KBM-7 (cell line): ENCODE measurements at regions not wholly inside any gene's neighbourhood (a gene's known extent, or its start where the extent isn't known, plus 50 kb on each side); places are given as distances from the start of the nearest gene placed in this dataset.
A peak's percentile ranks its signal among the peaks of the same experiment; 100 is the strongest.

Source experiments
- DNase-seq: peaks from one replicate; pipeline ENCODE4 v3.0.0-alpha.2; 2015
- in situ Hi-C: fragments of 300-500 bp; cut with MboI; formaldehyde crosslinking; loops from 2 replicates; pipeline ENCODE4 v1.14.3; 2020; ENCODE audit warnings: low sequenced_read_pairs, low pct_unique_long_range_greater_than_20kb, mixed read lengths

DNA sequence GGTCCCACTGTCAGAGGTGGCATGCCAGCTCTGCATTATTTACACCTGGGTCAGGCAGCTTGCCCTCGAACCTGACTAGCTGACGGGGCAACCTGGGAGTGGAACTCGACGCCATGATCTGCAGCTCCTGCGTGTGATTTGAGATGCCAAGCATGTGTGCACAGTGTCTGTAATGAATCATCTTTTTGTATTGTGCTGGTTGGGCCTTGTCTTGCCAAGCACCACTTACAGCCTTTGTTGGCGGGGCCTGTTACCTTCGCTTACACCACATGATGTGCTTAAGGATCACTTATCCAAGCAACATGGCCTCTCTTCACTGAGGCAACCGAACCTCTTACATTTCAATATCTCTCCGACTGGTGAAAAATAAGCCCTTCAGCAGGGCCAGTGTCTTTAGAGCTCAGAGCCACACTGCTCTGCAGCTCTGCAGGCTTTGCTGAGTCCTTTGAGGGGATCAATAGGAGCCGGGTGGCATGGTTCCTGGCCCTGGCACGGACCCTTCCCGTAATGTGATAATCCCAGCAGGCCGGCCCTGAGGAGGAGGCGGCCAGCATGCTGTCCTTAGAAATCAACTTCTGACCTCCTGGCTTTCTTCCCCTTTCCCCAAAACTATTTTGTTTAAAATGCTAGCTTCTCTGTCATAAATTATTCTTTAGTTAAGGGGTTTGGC, 297.7 kb upstream of the CD180 start:
- DNase-seq: no peak
- in situ Hi-C loops: no loop called here

DNA sequence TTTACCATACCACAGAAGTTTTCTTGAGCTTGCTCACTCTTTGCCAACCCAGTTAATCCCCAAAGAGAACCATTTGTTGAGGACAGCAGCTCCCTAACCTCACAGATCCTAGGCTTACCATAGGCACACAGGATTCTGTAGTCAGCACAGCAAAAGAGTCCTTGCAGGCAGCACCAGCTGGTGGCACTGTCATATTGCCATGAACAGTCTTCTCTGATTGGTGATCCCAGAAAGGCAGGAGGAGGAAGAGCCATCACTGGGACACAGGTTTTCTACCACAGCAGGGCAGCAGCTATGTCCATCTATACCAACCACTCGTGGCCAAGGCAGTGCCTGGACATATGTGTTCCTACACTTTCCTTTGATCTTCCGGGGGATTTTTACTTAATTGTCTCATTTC, 297.1 kb upstream of the CD180 start:
- DNase-seq: peak; percentile 23
- in situ Hi-C loops: no loop called here

DNA sequence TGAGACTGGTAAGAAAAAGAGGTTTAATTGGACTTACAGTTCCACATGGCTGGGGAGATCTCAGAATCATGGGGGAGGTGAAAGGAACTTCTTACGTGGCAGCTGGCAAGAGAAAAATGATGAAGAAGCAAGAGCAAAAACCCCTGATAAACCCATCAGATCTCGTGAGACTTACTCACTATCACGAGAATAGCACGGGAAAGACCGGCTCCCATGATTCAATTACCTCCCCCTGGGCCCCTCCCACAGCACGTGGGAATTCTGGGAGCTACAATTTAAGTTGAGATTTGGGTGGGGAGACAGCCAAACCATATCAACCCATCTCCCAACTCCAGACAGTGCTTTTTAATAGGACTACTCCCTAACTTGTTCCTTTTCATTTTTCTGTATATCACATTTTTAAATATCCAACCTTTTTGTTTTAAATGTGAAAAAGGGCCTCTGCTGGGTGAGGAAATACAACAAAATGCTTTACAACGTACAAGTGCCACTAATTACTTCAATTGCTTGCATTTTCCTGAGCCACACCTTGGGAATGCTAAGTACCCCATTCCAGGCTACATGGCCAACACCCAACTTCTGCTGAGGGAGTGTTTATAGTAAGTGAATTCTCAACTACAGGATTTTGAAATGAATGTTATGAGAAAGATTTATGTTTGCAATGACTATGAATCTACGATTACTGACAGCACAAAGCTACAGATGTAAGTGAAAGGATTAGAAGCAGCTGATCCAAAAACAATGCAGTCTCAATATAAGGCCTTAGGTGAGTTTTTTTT, 294.1 kb upstream of the CD180 start:
- DNase-seq: no peak
- in situ Hi-C loops: no loop called here

DNA sequence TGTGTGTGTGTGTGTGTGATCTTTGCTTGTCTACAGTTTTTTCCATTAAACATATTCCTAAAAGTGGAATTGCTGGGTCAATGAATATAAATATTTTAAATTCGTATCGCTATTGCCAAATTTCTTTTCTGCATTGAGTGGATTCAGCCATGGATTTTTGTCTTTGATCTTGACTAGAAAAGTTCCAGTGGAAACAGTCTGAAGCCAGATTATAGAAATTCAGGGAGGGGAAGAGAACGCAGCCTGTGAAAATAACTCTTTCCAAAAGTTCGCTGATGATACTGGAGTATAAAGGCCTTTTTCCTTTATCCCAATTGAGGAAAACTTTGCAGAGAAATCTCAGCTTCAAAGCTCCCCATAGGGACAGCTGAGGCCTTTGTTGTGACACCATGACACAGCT, 292.3 kb upstream of the CD180 start:
- in situ Hi-C loops: no loop called here
- no peak for DNase-seq

DNA sequence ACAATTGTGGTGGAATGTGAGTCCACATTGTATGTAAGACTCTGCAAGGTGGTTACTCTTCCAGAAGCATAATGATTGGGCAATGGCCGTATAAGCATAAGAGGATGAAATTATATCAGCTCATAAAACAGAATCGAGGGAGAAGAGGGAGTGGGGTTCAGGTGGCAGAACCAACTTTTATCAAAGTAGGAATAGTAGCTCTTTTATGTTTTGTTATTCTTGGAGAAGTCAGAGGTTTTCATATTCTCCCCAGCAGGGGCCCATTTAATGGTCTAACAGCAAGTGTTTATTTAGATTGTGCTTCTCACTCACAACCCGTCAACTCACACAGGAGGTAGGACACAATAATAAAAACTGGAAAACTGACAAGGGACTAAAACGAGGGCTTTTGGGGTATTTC, 291.3 kb upstream of the CD180 start:
- in situ Hi-C loops: no loop called here
- DNase-seq: no peak

DNA sequence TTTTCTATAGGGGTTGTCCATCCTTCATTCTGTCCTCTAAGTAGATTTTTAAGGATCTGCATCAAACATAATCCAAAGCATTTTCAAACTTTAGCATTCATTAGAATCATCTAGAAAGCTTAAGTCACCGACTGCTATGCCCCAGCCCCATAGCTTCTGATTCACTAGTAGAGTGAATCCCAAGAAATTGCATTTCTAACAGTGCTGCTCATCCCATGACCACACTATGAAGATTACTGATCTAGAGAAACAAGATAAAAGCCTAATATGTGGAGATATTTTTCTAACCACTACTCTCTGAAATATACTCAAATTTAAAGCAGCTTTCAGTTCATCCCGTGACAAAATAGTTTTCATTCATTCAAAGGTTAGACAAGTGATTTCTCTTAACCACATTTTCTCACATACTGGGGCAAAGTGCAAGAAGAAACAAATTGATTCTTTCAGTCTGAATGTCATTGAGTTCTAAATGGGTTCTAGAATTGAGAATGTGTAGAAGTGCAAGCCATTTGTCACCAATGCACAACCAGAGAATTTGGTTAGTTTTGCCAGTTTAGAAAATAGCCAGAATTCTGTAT, 286.9 kb upstream of the CD180 start:
- no peak for DNase-seq
- in situ Hi-C loops: no loop called here

- in situ Hi-C loops: no loop called here
- DNase-seq: no peak
Observed at GRCh38 chr5:67481362-67481761, 284.8 kb upstream of the CD180 start.

DNA sequence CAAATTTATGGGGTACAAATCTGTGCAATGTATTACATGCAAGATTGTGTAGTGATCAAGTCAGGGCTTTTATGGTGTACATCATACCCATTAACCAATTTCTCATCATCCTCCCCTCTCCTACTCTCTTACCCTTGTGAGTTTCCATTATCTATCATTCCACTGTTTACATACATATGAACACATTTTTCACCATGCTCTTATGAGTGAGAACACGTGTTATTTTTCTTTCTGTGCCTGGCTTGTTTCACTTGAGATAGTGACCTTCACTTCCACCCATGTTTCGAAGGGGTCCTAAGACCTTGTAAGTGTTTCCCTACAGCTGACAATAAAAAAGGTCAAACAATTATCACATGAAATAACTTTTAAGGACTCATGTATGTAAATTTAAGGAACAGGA, 281.7 kb upstream of the CD180 start:
- DNase-seq: no peak
- in situ Hi-C loops: no loop called here

DNA sequence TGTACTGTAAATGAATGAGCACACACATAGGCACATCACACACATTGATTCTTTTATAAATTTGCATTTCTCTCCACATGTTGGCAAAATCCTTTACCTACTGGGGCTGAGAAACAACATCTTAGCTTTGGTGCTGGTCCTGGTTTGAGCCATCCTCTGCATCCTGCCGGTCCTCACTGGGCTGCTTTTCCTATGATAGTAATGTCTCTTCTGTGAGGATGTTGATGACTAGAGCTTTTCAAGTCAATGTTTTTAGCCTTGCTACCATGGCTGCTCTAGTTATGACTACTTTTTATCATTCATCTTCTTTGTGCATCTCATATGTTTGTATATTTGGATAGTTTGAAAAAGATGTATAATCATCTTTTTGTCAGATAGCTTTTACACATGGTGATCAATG, 280.4 kb upstream of the CD180 start:
- in situ Hi-C loops: no loop called here
- DNase-seq: no peak

DNA sequence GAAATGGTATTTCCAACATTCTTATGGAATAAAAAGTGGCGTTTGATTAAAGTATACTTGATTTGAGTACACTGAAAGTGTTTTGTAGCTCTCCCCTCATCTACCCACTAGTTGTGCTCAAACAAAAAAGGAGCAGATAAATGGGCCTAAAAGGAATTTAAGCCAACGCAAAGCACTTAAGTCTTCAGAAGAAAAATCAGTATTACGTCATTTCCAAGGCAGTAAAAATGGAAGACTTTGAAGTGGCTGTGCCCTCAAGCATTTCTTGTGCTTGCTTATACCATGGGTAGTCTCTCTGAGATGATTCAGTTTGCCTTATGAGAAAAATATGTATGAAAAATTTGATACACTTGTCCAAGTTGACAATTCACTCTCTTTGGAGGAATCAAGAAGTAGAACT, 279.9 kb upstream of the CD180 start:
- no peak for DNase-seq
- in situ Hi-C loops: no loop called here

- in situ Hi-C loops: no loop called here
- DNase-seq: no peak
Observed at GRCh38 chr5:67475489-67475888, 278.9 kb upstream of the CD180 start.

- in situ Hi-C loops: no loop called here
- no peak for DNase-seq
Observed at GRCh38 chr5:67474597-67475238, 278.1 kb upstream of the CD180 start.

GRCh38 chr5:67467110-67467509, 270.5 kb upstream of the CD180 start:
- no peak for DNase-seq
- in situ Hi-C loops: no loop called here

GRCh38 chr5:67465537-67466207, 269.1 kb upstream of the CD180 start:
- no peak for DNase-seq
- in situ Hi-C loops: no loop called here

DNA sequence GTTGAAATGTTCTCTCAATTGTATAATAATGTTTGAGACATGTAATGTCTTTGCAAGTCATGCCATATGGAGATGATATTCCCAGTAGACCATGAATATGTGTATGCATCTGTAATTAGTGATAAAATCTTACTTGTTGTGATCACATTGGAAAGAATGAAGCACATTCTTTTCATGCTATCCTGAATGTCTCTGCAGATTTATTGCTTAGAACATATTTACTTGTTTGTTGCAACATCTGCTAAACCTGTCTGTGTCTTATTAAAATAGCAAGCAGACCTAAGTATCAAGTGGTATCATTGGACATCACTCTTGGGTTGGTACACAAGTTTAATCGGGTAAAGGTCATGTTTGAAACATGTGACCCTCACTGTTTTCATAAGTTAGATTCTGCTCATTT, 265.5 kb upstream of the CD180 start:
- DNase-seq: no peak
- in situ Hi-C loops: no loop called here

GRCh38 chr5:67459253-67459652, 262.7 kb upstream of the CD180 start:
- in situ Hi-C loops: no loop called here
- DNase-seq: no peak

GRCh38 chr5:67455970-67456369, 259.4 kb upstream of the CD180 start:
- no peak for DNase-seq
- in situ Hi-C loops: no loop called here

DNA sequence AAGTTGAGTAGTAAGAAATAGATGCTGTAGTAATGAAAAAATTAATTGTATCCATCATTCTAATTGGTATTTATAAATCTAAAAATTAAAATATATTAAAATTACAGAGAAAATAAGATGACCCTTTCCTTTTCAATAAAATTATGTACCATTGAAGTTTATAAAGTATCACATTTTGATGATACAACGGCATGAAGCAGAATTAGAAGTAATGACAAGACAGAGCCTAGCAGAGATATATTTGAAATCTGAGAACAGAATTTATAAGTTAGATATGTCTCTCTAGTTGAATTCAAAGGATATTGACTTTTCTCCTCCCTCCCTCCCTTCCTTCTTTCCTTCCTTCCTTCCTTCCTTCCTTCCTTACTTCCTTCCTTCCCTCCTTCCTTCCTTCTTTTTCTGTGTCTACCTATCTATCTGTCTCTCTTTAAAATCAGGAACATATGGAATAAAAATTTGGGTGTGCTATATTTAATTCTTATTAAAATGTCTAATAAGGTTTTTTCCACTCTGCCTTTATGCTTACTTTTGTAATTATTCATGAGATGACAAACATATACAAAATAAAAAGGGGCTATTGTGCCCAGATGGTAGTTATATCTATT, 258.5 kb upstream of the CD180 start:
- in situ Hi-C loops: no loop called here
- no peak for DNase-seq
